Uterus (tissue), 3 donors: ENCODE measurements at regions not wholly inside any gene's neighbourhood (a gene's known extent, or its start where the extent isn't known, plus 50 kb on each side); places are given as distances from the start of the nearest gene placed in this dataset.

ENCODE experiments used
- DNase-seq, 2 donors: peaks; one replicate each; pipeline ENCODE4 v3.0.0-alpha.2; 2019 to 2020
- H3K27ac ChIP-seq, 2 donors: fragments of 200-600 bp; sonication (generic); 1 replicate in 1 of 2; 2 replicates in 1 of 2; pipeline ENCODE4 v1.5.1; 2016 to 2018
- H3K27me3 ChIP-seq, 2 donors: fragments of 200-600 bp; sonication (generic); one replicate each; pipeline ENCODE4 v1.5.1; 2018 to 2019; ENCODE audit warnings: control low read depth in 1 of 2
- H3K36me3 ChIP-seq, 2 donors: fragments of 200-600 bp; sonication (generic); one replicate each; pipeline ENCODE4 v1.5.1; 2019; ENCODE audit warnings: control low read depth in 1 of 2
- H3K4me1 ChIP-seq, 2 donors: fragments of 200-600 bp; sonication (generic); one replicate each; pipeline ENCODE4 v1.5.1; 2018 to 2019; ENCODE audit warnings: control low read depth in 1 of 2
- H3K4me3 ChIP-seq, 2 donors: fragments of 200-600 bp; sonication (generic); 1 replicate in 1 of 2; 2 replicates in 1 of 2; pipeline ENCODE4 v1.5.1; 2018 to 2019; ENCODE audit warnings: mild to moderate bottlenecking in 1 of 2
- H3K9me3 ChIP-seq, 2 donors: fragments of 200-600 bp; sonication (generic); one replicate each; pipeline ENCODE4 v1.5.1; 2019; ENCODE audit warnings: control low read depth in 1 of 2
- POLR2A ChIP-seq, 2 donors: fragments of 450-650 bp; IDR thresholded peaks; one replicate each; pipeline ENCODE4 v1.6.1; 2016; ENCODE audit warnings: antibody characterized with exemption in 2 of 2, mild to moderate bottlenecking in 1 of 2, moderate library complexity in 1 of 2
- intact Hi-C: fragments of 100-400 bp; cut with DNase I; formaldehyde crosslinking; loops from one replicate; pipeline ENCODE4 v1.15.1; 2023; ENCODE audit warnings: low total_unique reads
- TF ChIP-seq, protein P1 (sequence below), 4 experiments: fragments of 200-600 bp in 2 of 4; fragments of 450-650 bp in 2 of 4; sonication (generic) in 2 of 4; IDR thresholded peaks; one replicate each; pipeline ENCODE4 v1.5.1; 2016 to 2019; ENCODE audit warnings: antibody characterized with exemption in 4 of 4, mild to moderate bottlenecking in 2 of 4, moderate library complexity in 1 of 4
- donor health status: DM: yes; HTN: yes; CAD: no.

DNA sequence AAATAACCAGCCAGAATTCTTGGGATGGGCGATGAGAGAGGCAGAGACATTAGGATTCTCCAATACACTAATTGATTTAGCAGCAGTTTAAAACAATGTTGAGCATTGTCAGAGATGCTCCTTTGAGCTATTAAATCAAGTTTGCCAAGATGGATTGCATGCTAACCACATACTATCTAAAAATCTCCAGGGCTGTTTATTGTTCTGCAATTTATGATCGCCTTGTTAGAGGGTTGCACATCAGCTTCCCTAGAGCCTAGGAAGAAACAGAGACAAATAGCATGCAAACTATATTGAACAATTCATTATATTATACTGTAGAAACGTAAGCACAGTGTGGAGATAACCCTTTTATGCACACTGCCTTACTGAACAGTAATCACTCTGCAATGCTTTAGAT lies 599.9 kb downstream of the SOX5 start:
- Histone ChIP-seq H3K36me3 (no peaks in the 10 kb centered on the region), H3K9me3 (no peaks in the 10 kb centered on the region), H3K4me1 (no peaks in the 10 kb centered on the region), H3K27ac (no peak overlapping the region), H3K4me3 (no peak overlapping the region), H3K27me3 (no peaks in the 10 kb centered on the region)
- intact Hi-C loops: no loop called here
- no peak for DNase-seq
- TF ChIP-seq, protein P1, sequence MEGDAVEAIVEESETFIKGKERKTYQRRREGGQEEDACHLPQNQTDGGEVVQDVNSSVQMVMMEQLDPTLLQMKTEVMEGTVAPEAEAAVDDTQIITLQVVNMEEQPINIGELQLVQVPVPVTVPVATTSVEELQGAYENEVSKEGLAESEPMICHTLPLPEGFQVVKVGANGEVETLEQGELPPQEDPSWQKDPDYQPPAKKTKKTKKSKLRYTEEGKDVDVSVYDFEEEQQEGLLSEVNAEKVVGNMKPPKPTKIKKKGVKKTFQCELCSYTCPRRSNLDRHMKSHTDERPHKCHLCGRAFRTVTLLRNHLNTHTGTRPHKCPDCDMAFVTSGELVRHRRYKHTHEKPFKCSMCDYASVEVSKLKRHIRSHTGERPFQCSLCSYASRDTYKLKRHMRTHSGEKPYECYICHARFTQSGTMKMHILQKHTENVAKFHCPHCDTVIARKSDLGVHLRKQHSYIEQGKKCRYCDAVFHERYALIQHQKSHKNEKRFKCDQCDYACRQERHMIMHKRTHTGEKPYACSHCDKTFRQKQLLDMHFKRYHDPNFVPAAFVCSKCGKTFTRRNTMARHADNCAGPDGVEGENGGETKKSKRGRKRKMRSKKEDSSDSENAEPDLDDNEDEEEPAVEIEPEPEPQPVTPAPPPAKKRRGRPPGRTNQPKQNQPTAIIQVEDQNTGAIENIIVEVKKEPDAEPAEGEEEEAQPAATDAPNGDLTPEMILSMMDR (IDR thresholded peaks at IDR 0.05): no peak
- no peak for TF ChIP-seq POLR2A (IDR thresholded peaks at IDR 0.05)

DNA sequence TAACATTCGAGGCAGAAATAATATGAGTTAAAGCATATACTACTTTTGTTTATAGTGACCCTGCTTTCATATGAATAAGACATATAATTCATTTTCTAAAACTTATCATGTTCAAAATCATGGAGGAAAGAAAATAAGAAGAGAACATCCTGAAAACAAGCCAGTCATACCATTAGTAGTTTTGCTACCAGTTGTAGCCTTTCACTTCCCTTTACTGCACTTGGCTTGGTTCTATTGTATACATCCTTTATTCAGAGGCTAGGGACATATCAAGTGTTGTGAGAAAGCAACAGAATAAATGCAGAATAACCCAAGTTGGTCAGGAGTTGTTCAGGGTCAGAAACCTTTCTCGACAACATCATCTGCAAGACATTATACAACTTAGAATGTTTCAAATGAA lies 598.7 kb downstream of the SOX5 start:
- H3K9me3 ChIP-seq: no peaks in the 10 kb centered on the region
- no peaks in the 10 kb centered on the region for H3K4me1 ChIP-seq
- TF ChIP-seq, protein P1 (IDR thresholded peaks at IDR 0.05): no peak
- TF ChIP-seq POLR2A (IDR thresholded peaks at IDR 0.05): no peak
- no peak overlapping the region for H3K4me3 ChIP-seq
- DNase-seq: no peak
- no peak overlapping the region for H3K27ac ChIP-seq
- intact Hi-C loops: no loop called here
- H3K27me3 ChIP-seq: no peaks in the 10 kb centered on the region
- no peaks in the 10 kb centered on the region for H3K36me3 ChIP-seq

DNA sequence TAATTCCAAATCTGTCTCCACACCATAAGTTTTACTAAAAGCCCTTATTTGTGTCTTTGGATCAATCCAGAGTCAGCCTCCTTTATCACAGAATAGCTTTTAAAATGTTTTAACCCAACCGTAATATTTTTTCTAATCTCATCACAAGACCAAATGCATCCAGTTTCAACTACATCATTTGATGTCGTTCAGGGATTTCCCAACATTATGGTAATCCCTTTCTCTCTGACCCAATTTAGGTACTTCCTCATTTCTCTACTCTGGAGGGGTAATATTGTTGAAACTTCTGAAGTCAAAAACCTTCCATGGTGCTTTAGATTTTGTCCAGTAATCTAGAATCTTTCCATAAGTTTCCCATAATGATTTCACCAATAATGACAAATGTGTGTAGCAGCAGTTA lies 596.8 kb downstream of the SOX5 start:
- H3K4me1 ChIP-seq: no peaks in the 10 kb centered on the region
- DNase-seq: no peak
- intact Hi-C loops: no loop called here

DNA sequence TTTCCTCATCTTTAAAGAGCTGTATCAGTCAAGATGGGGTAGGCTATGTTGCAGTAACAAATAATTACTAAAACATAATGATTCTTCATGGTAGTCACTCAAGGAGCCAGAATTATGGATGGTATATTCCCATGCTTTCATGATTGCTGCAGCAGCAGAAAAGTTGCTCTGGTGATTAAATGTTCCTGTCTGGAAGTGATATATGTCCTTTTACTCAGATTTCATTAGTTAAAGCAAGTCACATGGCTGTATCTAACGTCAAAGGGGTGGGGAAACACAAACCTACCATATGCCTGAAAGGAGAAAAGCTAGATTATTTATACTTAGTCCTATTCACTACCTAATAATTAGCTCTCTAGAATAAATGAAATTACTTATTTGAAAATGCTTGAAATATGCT lies 594.7 kb downstream of the SOX5 start:
- Histone ChIP-seq H3K36me3 (no peaks in the 10 kb centered on the region), H3K27me3 (no peaks in the 10 kb centered on the region), H3K4me1 (no peaks in the 10 kb centered on the region), H3K27ac (no peak overlapping the region), H3K4me3 (no peak overlapping the region), H3K9me3 (no peaks in the 10 kb centered on the region)
- DNase-seq: no peak
- intact Hi-C loops: no loop called here
- no peak for TF ChIP-seq POLR2A (IDR thresholded peaks at IDR 0.05)
- TF ChIP-seq, protein P1 (IDR thresholded peaks at IDR 0.05): no peak

More for the DNA sequence above, 596.8 kb downstream of the SOX5 start:
- no peaks in the 10 kb centered on the region for H3K27me3 ChIP-seq
- H3K9me3 ChIP-seq: no peaks in the 10 kb centered on the region
- no peak overlapping the region for H3K27ac ChIP-seq
- H3K36me3 ChIP-seq: no peaks in the 10 kb centered on the region
- no peak overlapping the region for H3K4me3 ChIP-seq
- TF ChIP-seq, protein P1 (IDR thresholded peaks at IDR 0.05): no peak
- TF ChIP-seq POLR2A (IDR thresholded peaks at IDR 0.05): no peak

DNA sequence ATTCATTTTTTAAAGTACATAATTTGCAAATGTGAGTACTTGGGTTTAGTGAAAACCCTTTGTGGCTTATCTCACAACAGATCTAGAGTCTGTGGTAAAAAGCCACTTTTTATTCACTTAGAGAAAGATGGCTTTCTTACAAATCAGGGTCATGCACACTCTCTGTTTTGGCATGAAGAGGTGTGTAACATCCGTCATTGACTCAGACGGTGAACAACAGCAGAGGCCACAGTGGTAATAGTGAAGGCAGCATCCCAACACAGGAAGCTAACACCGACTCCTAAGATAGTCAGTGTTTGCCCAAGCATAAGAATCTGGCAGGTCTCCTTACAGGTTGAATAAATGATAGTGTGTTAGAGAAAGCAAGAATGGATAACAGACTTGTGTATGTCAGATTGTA lies 593.0 kb downstream of the SOX5 start:
- Histone ChIP-seq H3K4me1 (no peaks in the 10 kb centered on the region), H3K36me3 (no peaks in the 10 kb centered on the region), H3K9me3 (no peaks in the 10 kb centered on the region), H3K27ac (no peak overlapping the region), H3K27me3 (no peaks in the 10 kb centered on the region), H3K4me3 (no peak overlapping the region)
- DNase-seq: no peak
- TF ChIP-seq POLR2A (IDR thresholded peaks at IDR 0.05): no peak
- TF ChIP-seq, protein P1 (IDR thresholded peaks at IDR 0.05): no peak
- intact Hi-C loops: no loop called here
